ENCODE measurements at regions not wholly inside any gene's neighbourhood (a gene's known extent, or its start where the extent isn't known, plus 50 kb on each side); places are given as distances from the start of the nearest gene placed in this dataset.
A peak's percentile ranks its signal among the peaks of the same experiment; 100 is the strongest.

DNA sequence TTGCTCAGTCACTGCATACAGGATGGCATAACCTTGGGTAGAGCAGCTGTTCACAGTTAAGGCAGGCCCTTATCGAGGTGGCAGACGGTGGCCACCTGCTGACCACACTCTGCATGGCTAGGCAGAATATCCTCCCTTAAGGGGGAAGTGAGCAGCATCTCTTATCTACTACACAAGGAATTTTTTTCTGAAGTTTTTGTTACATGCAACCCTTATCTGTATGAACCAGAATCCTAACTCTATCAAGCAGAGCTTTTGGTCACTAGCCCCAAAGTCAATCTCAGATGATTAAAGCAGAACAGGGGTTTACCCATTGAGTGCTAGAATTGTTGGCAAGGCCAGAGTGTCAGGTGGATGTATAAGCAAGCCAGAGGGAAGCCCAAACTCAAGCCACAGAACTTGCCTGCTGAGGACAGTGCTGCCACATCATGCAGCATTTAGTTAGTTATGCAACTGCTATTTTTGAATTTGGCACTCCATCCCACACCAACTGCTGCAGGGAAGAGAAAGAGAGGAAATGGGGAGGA, 192.8 kb downstream of the TBX5 start:
- no peak for DNase-seq (ENCODE audit: low spot score in 2 of 2)
- TF ChIP-seq POLR2A (IDR thresholded peaks at IDR 0.05), result no peak
- TF ChIP-seq, protein P1, sequence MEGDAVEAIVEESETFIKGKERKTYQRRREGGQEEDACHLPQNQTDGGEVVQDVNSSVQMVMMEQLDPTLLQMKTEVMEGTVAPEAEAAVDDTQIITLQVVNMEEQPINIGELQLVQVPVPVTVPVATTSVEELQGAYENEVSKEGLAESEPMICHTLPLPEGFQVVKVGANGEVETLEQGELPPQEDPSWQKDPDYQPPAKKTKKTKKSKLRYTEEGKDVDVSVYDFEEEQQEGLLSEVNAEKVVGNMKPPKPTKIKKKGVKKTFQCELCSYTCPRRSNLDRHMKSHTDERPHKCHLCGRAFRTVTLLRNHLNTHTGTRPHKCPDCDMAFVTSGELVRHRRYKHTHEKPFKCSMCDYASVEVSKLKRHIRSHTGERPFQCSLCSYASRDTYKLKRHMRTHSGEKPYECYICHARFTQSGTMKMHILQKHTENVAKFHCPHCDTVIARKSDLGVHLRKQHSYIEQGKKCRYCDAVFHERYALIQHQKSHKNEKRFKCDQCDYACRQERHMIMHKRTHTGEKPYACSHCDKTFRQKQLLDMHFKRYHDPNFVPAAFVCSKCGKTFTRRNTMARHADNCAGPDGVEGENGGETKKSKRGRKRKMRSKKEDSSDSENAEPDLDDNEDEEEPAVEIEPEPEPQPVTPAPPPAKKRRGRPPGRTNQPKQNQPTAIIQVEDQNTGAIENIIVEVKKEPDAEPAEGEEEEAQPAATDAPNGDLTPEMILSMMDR (IDR thresholded peaks at IDR 0.05), result no peak

DNA sequence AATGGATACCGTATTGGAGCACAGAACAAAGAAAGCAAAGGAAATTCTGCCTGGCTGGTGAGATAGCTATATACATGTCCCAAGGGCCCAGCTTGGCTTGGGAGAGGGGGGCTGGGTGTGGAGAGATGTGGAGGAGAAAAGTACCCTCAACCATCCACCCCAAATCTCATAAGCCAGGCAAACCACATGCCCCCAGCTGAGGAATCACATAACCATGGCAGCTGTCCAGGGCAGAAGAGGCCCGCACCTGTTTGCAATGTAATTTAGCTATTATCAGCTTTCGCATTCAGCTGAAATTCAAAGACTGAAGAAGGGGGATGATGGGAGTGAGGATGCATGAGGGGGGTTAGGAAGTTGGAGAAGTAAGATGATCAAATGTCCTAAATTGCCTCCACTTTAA, 196.1 kb downstream of the TBX5 start:
- no peak for DNase-seq (ENCODE audit: low spot score in 2 of 2)
- intact Hi-C loops (cut with DNase I; ENCODE audit: low total_unique reads), result no loop called here
- WGBS, 2 donors, result 78 to 79% methylated on average over 3 of the region's 3 CpGs

More for the DNA sequence above, 192.8 kb downstream of the TBX5 start:
- intact Hi-C loops (cut with DNase I; ENCODE audit: low total_unique reads), result no loop called here
- no peak overlapping the region for H3K4me3 ChIP-seq (ENCODE audit: low read depth, poor library complexity, severe bottlenecking)
- WGBS, 2 donors, result 34 to 55% methylated on average over 2 of the region's 2 CpGs

DNA sequence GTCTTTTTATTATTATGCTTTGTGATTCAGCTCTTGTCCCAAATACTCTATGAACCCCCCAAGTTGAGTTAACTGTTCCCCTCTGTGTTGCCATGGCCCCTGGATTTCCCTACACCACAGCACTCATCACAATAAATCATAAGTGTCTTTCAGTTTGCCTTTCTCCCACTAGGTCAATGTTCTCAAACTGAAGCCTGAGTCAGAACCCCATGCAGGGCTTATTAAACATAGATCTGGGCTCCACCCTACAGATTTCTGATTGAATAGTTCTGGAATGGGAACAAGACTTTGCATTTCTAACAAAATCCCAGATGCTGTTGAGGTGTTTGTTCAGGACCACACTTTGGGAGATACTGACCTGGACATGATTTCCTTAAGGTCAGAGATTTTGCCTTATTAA, 199.4 kb downstream of the TBX5 start:
- no peak overlapping the region for H3K4me3 ChIP-seq (ENCODE audit: low read depth, poor library complexity, severe bottlenecking)
- DNase-seq (ENCODE audit: low spot score in 2 of 2), result no peak
- intact Hi-C loops (cut with DNase I; ENCODE audit: low total_unique reads), result loop anchor here (2.0 kb wide), 1 partner anchor 42 kb away; no protein-coding TSS in a partner anchor
- no peak for TF ChIP-seq POLR2A (IDR thresholded peaks at IDR 0.05)
- TF ChIP-seq, protein P1 (IDR thresholded peaks at IDR 0.05), result no peak

More for the DNA sequence above, 196.1 kb downstream of the TBX5 start:
- no peak for TF ChIP-seq POLR2A (IDR thresholded peaks at IDR 0.05)
- TF ChIP-seq, protein P1 (IDR thresholded peaks at IDR 0.05), result no peak
- H3K4me3 ChIP-seq (ENCODE audit: low read depth, poor library complexity, severe bottlenecking), result no peak overlapping the region

DNA sequence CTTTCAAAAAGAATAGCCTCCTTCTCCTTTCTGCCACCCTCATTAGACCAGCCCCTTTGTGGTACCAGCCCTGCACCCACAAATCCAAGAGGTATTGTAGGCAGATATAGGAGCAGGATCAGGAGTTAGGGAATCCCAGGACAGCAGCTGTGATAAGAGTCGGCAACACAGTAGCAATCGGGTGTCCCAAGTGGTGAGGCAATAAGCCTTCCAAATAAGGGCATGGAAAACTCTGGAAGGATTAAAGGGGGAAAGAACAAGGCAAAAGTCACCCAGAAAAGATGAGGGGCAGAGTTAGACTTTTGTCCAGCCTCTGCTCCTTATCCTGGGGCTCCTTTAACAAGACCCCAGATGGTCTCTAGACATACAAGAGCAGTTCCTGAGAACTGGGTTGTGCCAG, 204.2 kb downstream of the TBX5 start:
- WGBS, 2 donors, result 76 to 81% methylated on average over 2 of the region's 2 CpGs
- no peak for DNase-seq (ENCODE audit: low spot score in 2 of 2)
- no peak overlapping the region for H3K4me3 ChIP-seq (ENCODE audit: low read depth, poor library complexity, severe bottlenecking)
- no peak for TF ChIP-seq POLR2A (IDR thresholded peaks at IDR 0.05)
- TF ChIP-seq, protein P1 (IDR thresholded peaks at IDR 0.05), result no peak
- intact Hi-C loops (cut with DNase I; ENCODE audit: low total_unique reads), result no loop called here

DNA sequence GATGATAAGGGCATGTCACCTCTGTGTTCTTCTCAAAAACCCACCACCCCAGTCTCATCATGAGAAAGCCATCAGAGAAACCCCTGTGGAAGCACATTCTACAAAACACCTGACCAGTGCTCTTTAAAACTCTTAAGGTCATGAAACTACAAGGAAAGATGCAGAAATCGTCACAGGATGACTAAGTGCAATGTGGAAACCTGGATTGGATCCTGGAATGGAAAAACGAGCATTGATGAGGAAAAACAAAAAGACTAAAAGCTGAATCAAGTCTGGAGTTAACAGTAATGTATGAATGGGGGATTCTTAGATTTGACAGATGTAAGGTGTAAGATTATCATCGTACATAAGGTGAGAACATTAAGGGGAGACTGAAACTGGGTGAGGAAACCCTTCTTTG, 211.0 kb downstream of the TBX5 start:
- DNase-seq (ENCODE audit: low spot score in 2 of 2), result no peak
- 35 to 37% methylated on average over 3 of the region's 3 CpGs for WGBS, 2 donors
- TF ChIP-seq, protein P1 (IDR thresholded peaks at IDR 0.05), result no peak
- TF ChIP-seq POLR2A (IDR thresholded peaks at IDR 0.05), result no peak
- intact Hi-C loops (cut with DNase I; ENCODE audit: low total_unique reads), result no loop called here
- H3K4me3 ChIP-seq (ENCODE audit: low read depth, poor library complexity, severe bottlenecking), result no peak overlapping the region

DNA sequence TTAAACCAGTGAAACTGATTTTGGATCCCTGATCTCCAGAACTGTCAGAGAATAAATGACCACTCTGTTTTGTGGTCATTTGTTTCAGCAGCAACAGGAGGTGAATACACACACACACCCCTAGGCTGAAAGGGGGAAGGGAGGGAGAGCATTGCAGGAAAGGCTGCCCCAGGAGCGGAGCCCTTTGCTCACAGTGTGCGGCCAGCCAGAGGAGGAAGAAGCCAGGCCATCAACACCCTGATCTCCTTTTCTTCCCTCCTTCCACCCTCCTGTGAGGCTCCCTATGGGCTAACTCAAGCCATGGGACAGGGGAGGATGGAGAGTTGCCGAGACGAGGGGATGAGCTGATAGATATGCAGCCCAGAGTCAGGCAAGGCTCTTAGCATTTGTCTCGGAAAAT, 211.9 kb downstream of the TBX5 start:
- DNase-seq (ENCODE audit: low spot score in 2 of 2), result peak in 1 of 2 donors; percentile 42
- TF ChIP-seq, protein P1 (IDR thresholded peaks at IDR 0.05), result no peak
- TF ChIP-seq POLR2A (IDR thresholded peaks at IDR 0.05), result no peak
- intact Hi-C loops (cut with DNase I; ENCODE audit: low total_unique reads), result no loop called here
- no peak overlapping the region for H3K4me3 ChIP-seq (ENCODE audit: low read depth, poor library complexity, severe bottlenecking)
- 56 to 69% methylated on average over 5 of the region's 5 CpGs for WGBS, 2 donors

Measured in lower leg skin (tissue), 4 donors.